ENCODE measurements at regions not wholly inside any gene's neighbourhood (a gene's known extent, or its start where the extent isn't known, plus 50 kb on each side); places are given as distances from the start of the nearest gene placed in this dataset.
A peak's percentile ranks its signal among the peaks of the same experiment; 100 is the strongest.

DNA sequence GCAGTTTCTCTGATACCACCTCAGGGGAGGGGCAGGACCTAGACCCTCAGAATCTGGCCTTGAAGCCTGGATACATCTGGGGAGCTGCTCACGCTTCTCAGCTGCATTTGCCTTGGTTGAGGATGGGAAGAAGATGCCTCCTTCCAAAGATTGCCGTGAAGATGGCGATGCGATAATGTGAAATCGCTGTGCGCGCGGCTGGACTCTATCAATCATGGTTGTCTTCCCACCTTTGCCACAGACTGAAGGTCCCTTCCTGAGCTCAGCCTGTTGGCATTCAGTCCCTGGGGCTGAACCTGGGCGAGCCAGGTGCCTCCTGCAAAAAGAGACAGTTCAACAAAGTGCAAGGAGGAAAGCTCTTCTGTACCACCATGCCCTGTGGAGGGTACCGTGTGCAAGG is 114.4 kb upstream of the SLC45A1 start:
- no peak for ATAC-seq
- TF ChIP-seq PPARA (CRISPR knock-in tag; IDR thresholded peaks at IDR 0.05; ENCODE audit: borderline replicate concordance) (no peak), ZNF8 (CRISPR knock-in tag; IDR thresholded peaks at IDR 0.05) (no peak), CSDC2 (CRISPR knock-in tag; IDR thresholded peaks at IDR 0.05) (no peak), OSR1 (CRISPR knock-in tag; IDR thresholded peaks at IDR 0.05) (no peak), ZNF565 (CRISPR knock-in tag; conservative IDR thresholded peaks at IDR 0.05; ENCODE audit: low read depth) (no peak), ZFP30 (CRISPR knock-in tag; IDR thresholded peaks at IDR 0.05) (no peak), ARNTL (CRISPR knock-in tag; IDR thresholded peaks at IDR 0.05; ENCODE audit: borderline replicate concordance, low read depth) (no peak), GLIS3 (CRISPR knock-in tag; IDR thresholded peaks at IDR 0.05) (no peak), BACH2 (CRISPR knock-in tag; IDR thresholded peaks at IDR 0.05; ENCODE audit: borderline replicate concordance) (no peak), TOX (CRISPR knock-in tag; IDR thresholded peaks at IDR 0.05; ENCODE audit: borderline replicate concordance) (no peak), ISL1 (CRISPR knock-in tag; IDR thresholded peaks at IDR 0.05) (no peak), TCF4 (CRISPR knock-in tag; IDR thresholded peaks at IDR 0.05; ENCODE audit: borderline replicate concordance) (no peak)
- TF ChIP-seq, protein P1, sequence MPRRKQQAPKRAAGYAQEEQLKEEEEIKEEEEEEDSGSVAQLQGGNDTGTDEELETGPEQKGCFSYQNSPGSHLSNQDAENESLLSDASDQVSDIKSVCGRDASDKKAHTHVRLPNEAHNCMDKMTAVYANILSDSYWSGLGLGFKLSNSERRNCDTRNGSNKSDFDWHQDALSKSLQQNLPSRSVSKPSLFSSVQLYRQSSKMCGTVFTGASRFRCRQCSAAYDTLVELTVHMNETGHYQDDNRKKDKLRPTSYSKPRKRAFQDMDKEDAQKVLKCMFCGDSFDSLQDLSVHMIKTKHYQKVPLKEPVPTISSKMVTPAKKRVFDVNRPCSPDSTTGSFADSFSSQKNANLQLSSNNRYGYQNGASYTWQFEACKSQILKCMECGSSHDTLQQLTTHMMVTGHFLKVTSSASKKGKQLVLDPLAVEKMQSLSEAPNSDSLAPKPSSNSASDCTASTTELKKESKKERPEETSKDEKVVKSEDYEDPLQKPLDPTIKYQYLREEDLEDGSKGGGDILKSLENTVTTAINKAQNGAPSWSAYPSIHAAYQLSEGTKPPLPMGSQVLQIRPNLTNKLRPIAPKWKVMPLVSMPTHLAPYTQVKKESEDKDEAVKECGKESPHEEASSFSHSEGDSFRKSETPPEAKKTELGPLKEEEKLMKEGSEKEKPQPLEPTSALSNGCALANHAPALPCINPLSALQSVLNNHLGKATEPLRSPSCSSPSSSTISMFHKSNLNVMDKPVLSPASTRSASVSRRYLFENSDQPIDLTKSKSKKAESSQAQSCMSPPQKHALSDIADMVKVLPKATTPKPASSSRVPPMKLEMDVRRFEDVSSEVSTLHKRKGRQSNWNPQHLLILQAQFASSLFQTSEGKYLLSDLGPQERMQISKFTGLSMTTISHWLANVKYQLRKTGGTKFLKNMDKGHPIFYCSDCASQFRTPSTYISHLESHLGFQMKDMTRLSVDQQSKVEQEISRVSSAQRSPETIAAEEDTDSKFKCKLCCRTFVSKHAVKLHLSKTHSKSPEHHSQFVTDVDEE (CRISPR knock-in tag; IDR thresholded peaks at IDR 0.05) = no peak

DNA sequence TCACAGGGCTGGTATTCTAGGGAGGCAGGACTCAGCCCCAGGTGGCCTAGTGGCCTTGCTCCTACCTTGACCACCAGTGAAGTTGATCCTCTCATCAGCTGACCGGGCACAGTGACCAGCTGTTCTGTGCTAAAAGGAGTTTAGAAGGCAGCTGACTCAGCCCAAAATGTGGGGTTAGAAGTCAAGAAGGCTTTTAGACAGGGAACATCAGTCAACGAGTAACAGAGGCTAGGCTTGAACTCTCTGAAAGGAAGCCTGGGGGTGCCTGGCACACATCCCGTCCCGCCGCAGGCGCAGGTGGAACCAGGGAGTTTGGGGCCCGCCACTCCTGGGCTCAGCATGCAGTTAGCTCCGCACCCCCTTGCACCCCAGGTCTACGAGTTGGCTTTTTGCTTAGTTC is 114.9 kb upstream of the SLC45A1 start:
- no peak for ATAC-seq
- TF ChIP-seq ZNF70 (CRISPR knock-in tag; IDR thresholded peaks at IDR 0.05) (no peak), ZC3H10 (CRISPR knock-in tag; IDR thresholded peaks at IDR 0.05) (no peak), BACH2 (CRISPR knock-in tag; IDR thresholded peaks at IDR 0.05; ENCODE audit: borderline replicate concordance) (no peak), SNAI2 (CRISPR knock-in tag; IDR thresholded peaks at IDR 0.05) (no peak), ARNTL (CRISPR knock-in tag; IDR thresholded peaks at IDR 0.05; ENCODE audit: borderline replicate concordance, low read depth) (no peak), ZNF8 (CRISPR knock-in tag; IDR thresholded peaks at IDR 0.05) (no peak), ZFP3 (CRISPR knock-in tag; IDR thresholded peaks at IDR 0.05) (no peak)
- TF ChIP-seq, protein P1 (CRISPR knock-in tag; IDR thresholded peaks at IDR 0.05) = no peak

DNA sequence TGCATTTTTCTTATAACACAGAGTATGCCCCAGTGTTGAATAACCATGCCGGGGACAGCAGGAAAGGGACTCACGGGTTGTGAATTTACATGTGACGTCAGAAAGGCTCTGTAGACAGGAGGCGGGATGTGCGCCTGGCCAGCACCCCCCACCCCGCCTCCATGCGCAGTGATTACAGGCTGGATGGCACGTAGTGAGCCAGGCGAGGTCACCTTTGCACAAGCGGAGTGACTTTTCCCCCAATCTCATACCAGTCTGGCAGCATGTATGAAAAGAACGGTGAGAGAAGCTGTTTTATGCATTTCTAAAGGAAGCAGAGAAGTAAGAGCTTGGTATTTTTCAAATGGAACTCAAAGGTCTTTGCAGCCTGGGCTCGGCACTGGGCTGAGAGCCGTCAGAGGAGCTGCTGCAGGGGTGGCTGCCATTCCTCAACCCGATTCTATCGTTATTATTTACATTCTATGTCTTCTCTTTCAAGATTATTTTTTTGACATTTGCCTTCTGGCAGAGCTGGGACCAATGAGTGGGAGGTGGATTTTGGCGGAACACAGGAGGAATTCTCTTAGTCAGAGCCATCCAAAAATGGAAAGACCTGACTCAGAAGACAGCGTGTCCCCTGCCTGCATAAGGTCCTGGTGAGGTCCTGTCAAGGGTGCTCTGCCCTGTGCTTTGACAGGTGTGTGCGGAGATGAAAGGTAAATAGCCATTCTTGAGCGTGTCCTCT is 115.6 kb upstream of the SLC45A1 start:
- TF ChIP-seq ISL1 (CRISPR knock-in tag; IDR thresholded peaks at IDR 0.05) = peak; percentile 11; the same call in 1 of the 2 replicates
- no peak for TF ChIP-seq TCF4 (CRISPR knock-in tag; IDR thresholded peaks at IDR 0.05; ENCODE audit: borderline replicate concordance)
- ATAC-seq = peak; percentile 55

DNA sequence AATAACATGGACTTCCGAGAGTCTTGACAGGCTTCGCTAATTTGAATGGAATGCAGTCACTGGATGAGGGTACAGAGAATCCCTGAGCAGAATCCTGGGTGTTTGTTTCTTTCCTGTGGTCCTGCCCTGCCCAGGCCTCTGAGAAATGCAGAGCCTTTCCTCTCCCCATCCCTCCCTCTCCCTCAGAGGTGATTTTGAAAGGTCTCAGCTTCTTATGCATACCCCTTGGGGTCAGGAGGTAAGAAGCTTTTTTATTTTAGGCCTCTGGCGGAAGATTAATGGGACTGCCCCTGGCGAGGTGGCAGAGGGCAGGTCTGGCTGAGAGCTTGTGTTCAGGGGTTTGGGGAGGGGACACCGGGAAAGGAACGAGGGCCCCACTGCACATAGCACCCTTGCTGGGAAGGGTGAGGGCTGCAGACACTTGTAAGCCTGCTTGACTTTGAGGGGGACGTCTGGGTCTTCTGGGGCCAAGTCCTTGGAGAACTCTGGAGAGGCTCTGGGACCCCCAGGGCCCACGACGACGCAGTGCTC is 116.5 kb upstream of the SLC45A1 start:
- ATAC-seq = no peak
- TF ChIP-seq ARNTL (CRISPR knock-in tag; IDR thresholded peaks at IDR 0.05; ENCODE audit: borderline replicate concordance, low read depth) (no peak), ZFP3 (CRISPR knock-in tag; IDR thresholded peaks at IDR 0.05) (no peak), ESRRG (CRISPR knock-in tag; IDR thresholded peaks at IDR 0.05) (no peak), GLIS3 (CRISPR knock-in tag; IDR thresholded peaks at IDR 0.05) (no peak), ZFP30 (CRISPR knock-in tag; IDR thresholded peaks at IDR 0.05) (no peak), CSDC2 (CRISPR knock-in tag; IDR thresholded peaks at IDR 0.05) (no peak), ISL1 (CRISPR knock-in tag; IDR thresholded peaks at IDR 0.05) (no peak), RARB (CRISPR knock-in tag; IDR thresholded peaks at IDR 0.05) (no peak), BACH2 (CRISPR knock-in tag; IDR thresholded peaks at IDR 0.05; ENCODE audit: borderline replicate concordance) (no peak), TOX (CRISPR knock-in tag; IDR thresholded peaks at IDR 0.05; ENCODE audit: borderline replicate concordance) (no peak), ZNF70 (CRISPR knock-in tag; IDR thresholded peaks at IDR 0.05) (no peak), ZNF565 (CRISPR knock-in tag; conservative IDR thresholded peaks at IDR 0.05; ENCODE audit: low read depth) (no peak), SNAI2 (CRISPR knock-in tag; IDR thresholded peaks at IDR 0.05) (no peak)
- TF ChIP-seq, protein P2, sequence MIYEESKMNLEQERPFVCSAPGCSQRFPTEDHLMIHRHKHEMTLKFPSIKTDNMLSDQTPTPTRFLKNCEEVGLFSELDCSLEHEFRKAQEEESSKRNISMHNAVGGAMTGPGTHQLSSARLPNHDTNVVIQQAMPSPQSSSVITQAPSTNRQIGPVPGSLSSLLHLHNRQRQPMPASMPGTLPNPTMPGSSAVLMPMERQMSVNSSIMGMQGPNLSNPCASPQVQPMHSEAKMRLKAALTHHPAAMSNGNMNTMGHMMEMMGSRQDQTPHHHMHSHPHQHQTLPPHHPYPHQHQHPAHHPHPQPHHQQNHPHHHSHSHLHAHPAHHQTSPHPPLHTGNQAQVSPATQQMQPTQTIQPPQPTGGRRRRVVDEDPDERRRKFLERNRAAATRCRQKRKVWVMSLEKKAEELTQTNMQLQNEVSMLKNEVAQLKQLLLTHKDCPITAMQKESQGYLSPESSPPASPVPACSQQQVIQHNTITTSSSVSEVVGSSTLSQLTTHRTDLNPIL (CRISPR knock-in tag; IDR thresholded peaks at IDR 0.05; ENCODE audit: low read depth) = no peak
- TF ChIP-seq, protein P1 (CRISPR knock-in tag; IDR thresholded peaks at IDR 0.05) = no peak
- TF ChIP-seq, protein P3, sequence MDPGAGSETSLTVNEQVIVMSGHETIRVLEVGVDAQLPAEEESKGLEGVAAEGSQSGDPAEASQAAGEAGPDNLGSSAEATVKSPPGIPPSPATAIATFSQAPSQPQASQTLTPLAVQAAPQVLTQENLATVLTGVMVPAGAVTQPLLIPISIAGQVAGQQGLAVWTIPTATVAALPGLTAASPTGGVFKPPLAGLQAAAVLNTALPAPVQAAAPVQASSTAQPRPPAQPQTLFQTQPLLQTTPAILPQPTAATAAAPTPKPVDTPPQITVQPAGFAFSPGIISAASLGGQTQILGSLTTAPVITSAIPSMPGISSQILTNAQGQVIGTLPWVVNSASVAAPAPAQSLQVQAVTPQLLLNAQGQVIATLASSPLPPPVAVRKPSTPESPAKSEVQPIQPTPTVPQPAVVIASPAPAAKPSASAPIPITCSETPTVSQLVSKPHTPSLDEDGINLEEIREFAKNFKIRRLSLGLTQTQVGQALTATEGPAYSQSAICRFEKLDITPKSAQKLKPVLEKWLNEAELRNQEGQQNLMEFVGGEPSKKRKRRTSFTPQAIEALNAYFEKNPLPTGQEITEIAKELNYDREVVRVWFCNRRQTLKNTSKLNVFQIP (CRISPR knock-in tag; IDR thresholded peaks at IDR 0.05; ENCODE audit: borderline replicate concordance, low read depth) = no peak

Measured in SK-N-SH treated with all-trans-retinoic acid at 6 μM for 48 hours (cell line).